ENCODE measurements at regions not wholly inside any gene's neighbourhood (a gene's known extent, or its start where the extent isn't known, plus 50 kb on each side); places are given as distances from the start of the nearest gene placed in this dataset.
"Not testable (repeated sequence)": the region's sequence is repeated elsewhere in the genome, so short reads cannot be mapped to it uniquely, and the experiment has no call there.

- TF ChIP-seq CTCF, POLR2A (IDR thresholded peaks at IDR 0.05): not testable (repeated sequence)
Observed at GRCh38 chr4:59724286-59724685, 1475.8 kb upstream of the ADGRL3 start.

Data from testis (tissue), 2 donors.